ENCODE measurements at regions not wholly inside any gene's neighbourhood (a gene's known extent, or its start where the extent isn't known, plus 50 kb on each side); places are given as distances from the start of the nearest gene placed in this dataset.
"Not testable (repeated sequence)": the region's sequence is repeated elsewhere in the genome, so short reads cannot be mapped to it uniquely, and the experiment has no call there.

DNA sequence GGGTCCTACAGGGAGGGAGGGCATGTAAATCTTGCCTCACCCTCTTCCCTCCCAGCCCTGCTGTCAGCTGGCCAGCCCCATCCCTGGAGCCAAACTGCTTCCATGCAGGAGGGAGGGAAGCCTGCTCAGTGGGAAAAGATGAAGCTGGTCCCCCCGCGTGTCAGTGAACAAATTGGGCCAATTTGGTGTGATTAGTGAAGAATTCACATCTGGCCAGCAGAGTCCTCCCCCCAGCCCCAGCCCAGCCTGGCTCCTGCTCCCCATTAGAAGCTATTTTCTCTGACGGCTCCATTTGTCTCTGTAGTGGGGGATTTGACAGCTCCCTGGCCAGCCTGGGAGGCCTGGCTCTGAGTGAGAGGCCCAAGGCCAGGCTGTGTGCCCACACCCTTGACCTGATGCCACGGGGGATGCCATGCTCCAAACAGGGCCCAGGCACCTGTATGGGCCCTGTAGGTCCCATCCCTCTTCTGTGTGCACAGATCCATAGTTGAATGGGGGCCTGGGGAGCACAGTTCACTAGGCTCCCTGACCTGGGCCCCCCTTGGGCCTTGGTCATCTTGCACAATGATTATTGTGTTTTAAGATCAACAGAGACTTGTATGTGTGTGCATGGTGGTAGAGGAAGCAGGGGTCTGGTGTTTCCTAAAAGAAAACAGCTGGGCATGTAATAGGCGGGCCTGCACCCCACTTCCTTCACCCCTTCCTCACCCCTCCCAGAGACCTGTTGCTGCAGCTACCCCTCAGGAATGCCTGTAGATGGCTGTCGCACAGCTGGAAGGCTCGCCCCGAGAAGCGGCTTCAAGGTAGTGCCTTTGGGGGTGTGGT is 50.7 kb upstream of the TAC4 start:
- DNase-seq (ENCODE audit: low read depth in 4 of 4, low spot score in 2 of 4) = no peak

- DNase-seq (ENCODE audit: low read depth in 4 of 4, low spot score in 2 of 4) = no peak
Measured at GRCh38 chr17:49899191-49899485, 51.3 kb upstream of the TAC4 start.

- no peak for DNase-seq (ENCODE audit: low read depth in 4 of 4, low spot score in 2 of 4)
Measured at GRCh38 chr17:49899588-49899987, 51.7 kb upstream of the TAC4 start.

- DNase-seq (ENCODE audit: low read depth in 4 of 4, low spot score in 2 of 4) = not testable (repeated sequence)
Measured at GRCh38 chr17:49900801-49901200, 52.9 kb upstream of the TAC4 start.

- no peak for DNase-seq (ENCODE audit: low read depth in 4 of 4, low spot score in 2 of 4)
Measured at GRCh38 chr17:49901460-49902331, 53.8 kb upstream of the TAC4 start.

DNA sequence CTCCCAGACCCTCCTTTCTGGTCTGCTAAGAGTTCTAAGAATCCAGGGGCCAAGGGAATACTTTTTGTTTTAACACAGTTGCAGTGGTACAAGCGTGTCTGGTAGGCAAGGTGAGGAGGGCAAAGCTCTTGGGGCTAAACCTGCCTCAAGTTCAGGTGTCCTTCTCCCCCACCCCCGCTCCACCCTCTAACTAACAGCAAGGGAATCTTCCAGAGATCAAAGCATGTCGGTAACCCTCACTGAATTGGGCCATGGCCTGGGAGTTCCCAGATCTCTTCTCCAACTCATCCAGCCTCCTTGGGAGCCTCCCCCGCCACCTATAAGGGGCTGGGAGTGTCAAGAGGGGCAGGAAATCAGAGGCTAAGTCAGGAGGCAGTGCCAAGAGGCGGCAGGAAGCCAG is 55.7 kb upstream of the TAC4 start:
- no peak for DNase-seq (ENCODE audit: low read depth in 4 of 4, low spot score in 2 of 4)

DNA sequence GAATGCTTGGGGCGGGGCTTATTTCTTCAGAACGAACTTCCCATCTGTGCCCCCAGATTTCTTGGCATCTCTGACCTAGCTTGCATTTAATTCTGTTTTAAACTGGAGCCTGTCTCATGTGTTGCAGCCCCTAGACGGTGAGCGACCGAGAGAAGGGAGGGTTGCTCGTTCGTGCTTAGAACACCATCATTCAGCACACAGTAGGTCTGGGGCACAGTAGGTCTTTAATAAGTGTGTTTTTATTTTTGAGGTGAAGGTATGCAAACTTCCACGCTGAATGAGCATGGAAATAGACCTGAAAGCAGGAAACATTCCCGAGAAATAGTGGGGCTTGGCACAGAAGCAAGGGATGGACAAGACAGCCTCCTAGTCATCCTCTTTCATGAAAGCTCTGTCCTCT is 57.0 kb upstream of the TAC4 start:
- DNase-seq (ENCODE audit: low read depth in 4 of 4, low spot score in 2 of 4) = no peak

GRCh38 chr17:49906531-49907136 is 58.8 kb upstream of the TAC4 start:
- no peak for DNase-seq (ENCODE audit: low read depth in 4 of 4, low spot score in 2 of 4)

GRCh38 chr17:49907279-49907678 is 59.4 kb upstream of the TAC4 start:
- no peak for DNase-seq (ENCODE audit: low read depth in 4 of 4, low spot score in 2 of 4)

- DNase-seq (ENCODE audit: low read depth in 4 of 4, low spot score in 2 of 4) = no peak
Measured at GRCh38 chr17:49908782-49909714, 59.9 kb upstream of the DLX4 start.

- no peak for DNase-seq (ENCODE audit: low read depth in 4 of 4, low spot score in 2 of 4)
Measured at GRCh38 chr17:49910094-49910857, 58.7 kb upstream of the DLX4 start.

GRCh38 chr17:49910858-49911204 is 58.2 kb upstream of the DLX4 start:
- no peak for DNase-seq (ENCODE audit: low read depth in 4 of 4, low spot score in 2 of 4)

- no peak for DNase-seq (ENCODE audit: low read depth in 4 of 4, low spot score in 2 of 4)
Measured at GRCh38 chr17:49911719-49912118, 57.3 kb upstream of the DLX4 start.

DNA sequence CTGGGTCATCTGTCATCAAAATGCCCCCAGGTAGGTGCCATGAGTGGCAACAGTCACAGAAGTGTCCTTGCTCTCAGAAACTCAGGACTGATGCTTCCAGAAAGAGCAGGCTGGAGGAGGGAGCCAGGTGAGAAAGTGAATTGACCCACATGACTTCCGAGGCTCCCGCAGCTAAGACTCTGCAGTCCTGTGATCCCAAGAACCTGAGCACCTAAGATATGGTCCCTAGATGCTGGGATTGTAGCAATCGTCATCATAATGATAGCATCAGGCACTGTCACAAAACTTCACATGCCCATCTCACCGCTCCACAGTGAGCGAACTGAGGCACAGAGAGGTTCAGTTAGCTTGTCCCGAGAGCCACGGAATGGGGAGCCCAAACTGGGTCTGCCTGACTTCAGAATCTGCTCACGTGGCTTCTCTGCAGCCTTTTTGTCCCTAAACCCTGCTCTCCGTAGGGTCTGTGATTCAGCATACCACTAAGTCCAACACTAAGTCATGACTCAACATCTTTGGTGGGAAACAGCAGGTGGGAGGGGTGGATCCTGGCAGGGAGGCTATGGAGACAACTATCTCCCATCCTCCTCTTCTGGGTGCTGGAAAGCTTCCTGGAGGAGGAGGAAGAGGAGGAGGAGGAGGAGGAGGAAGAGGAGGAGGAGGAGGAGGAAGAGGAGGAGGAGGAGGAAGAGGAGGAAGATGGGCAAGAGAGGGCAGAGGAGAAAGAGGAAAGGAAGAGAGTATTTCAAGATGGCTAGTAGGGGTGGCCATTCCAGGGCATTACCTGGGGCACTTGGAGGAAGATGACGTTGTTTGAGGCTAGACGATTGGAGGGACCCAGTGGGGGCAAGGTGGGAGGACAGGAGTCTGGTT is 55.5 kb upstream of the DLX4 start:
- no peak for DNase-seq (ENCODE audit: low read depth in 4 of 4, low spot score in 2 of 4)

GRCh38 chr17:49914096-49914490 is 54.9 kb upstream of the DLX4 start:
- no peak for DNase-seq (ENCODE audit: low read depth in 4 of 4, low spot score in 2 of 4)

- DNase-seq (ENCODE audit: low read depth in 4 of 4, low spot score in 2 of 4) = no peak
Measured at GRCh38 chr17:49914664-49915063, 54.3 kb upstream of the DLX4 start.

- DNase-seq (ENCODE audit: low read depth in 4 of 4, low spot score in 2 of 4) = no peak
Measured at GRCh38 chr17:49915260-49915659, 53.7 kb upstream of the DLX4 start.

- DNase-seq (ENCODE audit: low read depth in 4 of 4, low spot score in 2 of 4) = peak in 1 of 4 donors; percentile 51
Measured at GRCh38 chr17:49915670-49916069, 53.3 kb upstream of the DLX4 start.

Measured in left renal cortex interstitium (tissue), 4 donors.